HAP-1 (cell line): ENCODE measurements at regions not wholly inside any gene's neighbourhood (a gene's known extent, or its start where the extent isn't known, plus 50 kb on each side); places are given as distances from the start of the nearest gene placed in this dataset.

Experiments used
- DNase-seq, 2 experiments: peaks; one replicate each; pipeline ENCODE4 v3.0.0-alpha.2; 2016 to 2020; ENCODE audit warnings: low spot score in 2 of 2
- H3K27me3 ChIP-seq: fragments of 250-450 bp; sonication (Bioruptor Pico); 2 replicates; pipeline ENCODE4 v1.5.1; 2020; ENCODE audit warnings: low read depth, mild to moderate bottlenecking, moderate library complexity
- H3K36me3 ChIP-seq: fragments of 250-450 bp; sonication (Bioruptor Pico); replicated peaks from 2 replicates; pipeline ENCODE4 v1.5.1; 2020; ENCODE audit warnings: mild to moderate bottlenecking
- H3K4me1 ChIP-seq: fragments of 250-450 bp; sonication (Bioruptor Pico); 2 replicates; pipeline ENCODE4 v1.5.1; 2020; ENCODE audit warnings: mild to moderate bottlenecking
- H3K4me3 ChIP-seq: fragments of 250-450 bp; sonication (Bioruptor Pico); 2 replicates; pipeline ENCODE4 v1.5.1; 2020; ENCODE audit warnings: mild to moderate bottlenecking, moderate library complexity
- H3K9me3 ChIP-seq: fragments of 250-450 bp; sonication (Bioruptor Pico); 2 replicates; pipeline ENCODE4 v1.5.1; 2020; ENCODE audit warnings: mild to moderate bottlenecking, moderate library complexity
- in situ Hi-C: fragments of 300-500 bp; cut with MboI; formaldehyde crosslinking; loops from 3 replicates; pipeline ENCODE4 v1.14.3; 2020; ENCODE audit warnings: low sequenced_read_pairs, inconsistent platforms, mixed read lengths

GRCh38 chr10:44168478-44168877, 216.4 kb downstream of the CXCL12 start:
- H3K4me3 ChIP-seq = no peak overlapping the region
- in situ Hi-C loops = no loop called here
- DNase-seq = no peak
- H3K9me3 ChIP-seq = no peaks in the 10 kb centered on the region
- no peaks in the 10 kb centered on the region for H3K36me3 ChIP-seq
- no peaks in the 10 kb centered on the region for H3K27me3 ChIP-seq
- H3K4me1 ChIP-seq = no peaks in the 10 kb centered on the region

- no peaks in the 10 kb centered on the region for H3K27me3 ChIP-seq
- H3K4me1 ChIP-seq = no peaks in the 10 kb centered on the region
- in situ Hi-C loops = no loop called here
- DNase-seq = no peak
- H3K36me3 ChIP-seq = no peaks in the 10 kb centered on the region
- no peaks in the 10 kb centered on the region for H3K9me3 ChIP-seq
- H3K4me3 ChIP-seq = no peak overlapping the region
Observed at GRCh38 chr10:44167752-44168151, 217.1 kb downstream of the CXCL12 start.

- Histone ChIP-seq H3K27me3 (no peaks in the 10 kb centered on the region), H3K4me3 (no peak overlapping the region), H3K36me3 (no peaks in the 10 kb centered on the region), H3K9me3 (no peaks in the 10 kb centered on the region), H3K4me1 (no peaks in the 10 kb centered on the region)
- in situ Hi-C loops = no loop called here
- no peak for DNase-seq
Observed at GRCh38 chr10:44166441-44166840, 218.5 kb downstream of the CXCL12 start.

GRCh38 chr10:44164251-44164956, 220.5 kb downstream of the CXCL12 start:
- Histone ChIP-seq H3K4me1 (no peaks in the 10 kb centered on the region), H3K27me3 (no peaks in the 10 kb centered on the region), H3K36me3 (no peaks in the 10 kb centered on the region), H3K9me3 (no peaks in the 10 kb centered on the region), H3K4me3 (no peak overlapping the region)
- no peak for DNase-seq
- in situ Hi-C loops = no loop called here

GRCh38 chr10:44161184-44161583, 223.7 kb downstream of the CXCL12 start:
- no peak overlapping the region for H3K4me3 ChIP-seq
- no peak for DNase-seq
- H3K27me3 ChIP-seq = no peaks in the 10 kb centered on the region
- 0 out of 2 replicates have a peak, but pooled peaks cover 3% of the 10 kb centered on the region for H3K9me3 ChIP-seq
- no peaks in the 10 kb centered on the region for H3K4me1 ChIP-seq
- in situ Hi-C loops = no loop called here
- no peaks in the 10 kb centered on the region for H3K36me3 ChIP-seq

- Histone ChIP-seq H3K36me3 (no peaks in the 10 kb centered on the region), H3K27me3 (no peaks in the 10 kb centered on the region), H3K4me1 (no peaks in the 10 kb centered on the region), H3K9me3 (0 out of 2 replicates have a peak, but pooled peaks cover 3% of the 10 kb centered on the region), H3K4me3 (no peak overlapping the region)
- in situ Hi-C loops = no loop called here
- no peak for DNase-seq
Observed at GRCh38 chr10:44157574-44157973, 227.3 kb downstream of the CXCL12 start.

- Histone ChIP-seq H3K9me3 (0 out of 2 replicates have a peak, but pooled peaks cover 3% of the 10 kb centered on the region), H3K4me3 (no peak overlapping the region), H3K36me3 (no peaks in the 10 kb centered on the region), H3K27me3 (no peaks in the 10 kb centered on the region), H3K4me1 (no peaks in the 10 kb centered on the region)
- DNase-seq = no peak
- in situ Hi-C loops = no loop called here
Observed at GRCh38 chr10:44154956-44155355, 229.9 kb downstream of the CXCL12 start.

- Histone ChIP-seq H3K36me3 (no peaks in the 10 kb centered on the region), H3K4me1 (no peaks in the 10 kb centered on the region), H3K9me3 (0 out of 2 replicates have a peak, but pooled peaks cover 3% of the 10 kb centered on the region), H3K4me3 (no peak overlapping the region), H3K27me3 (no peaks in the 10 kb centered on the region)
- no peak for DNase-seq
- in situ Hi-C loops = no loop called here
Observed at GRCh38 chr10:44153918-44154670, 230.8 kb downstream of the CXCL12 start.

GRCh38 chr10:44143556-44143955, 241.3 kb downstream of the CXCL12 start:
- no peaks in the 10 kb centered on the region for H3K4me1 ChIP-seq
- in situ Hi-C loops = no loop called here

GRCh38 chr10:44132361-44133289, 252.3 kb downstream of the CXCL12 start:
- no peaks in the 10 kb centered on the region for H3K27me3 ChIP-seq
- H3K9me3 ChIP-seq = no peaks in the 10 kb centered on the region
- H3K4me3 ChIP-seq = no peak overlapping the region
- no peak for DNase-seq
- H3K36me3 ChIP-seq = no peaks in the 10 kb centered on the region
- H3K4me1 ChIP-seq = no peaks in the 10 kb centered on the region
- in situ Hi-C loops = no loop called here

More at GRCh38 chr10:44143556-44143955, 241.3 kb downstream of the CXCL12 start:
- no peak for DNase-seq
- Histone ChIP-seq H3K9me3 (no peaks in the 10 kb centered on the region), H3K36me3 (no peaks in the 10 kb centered on the region), H3K4me3 (no peak overlapping the region), H3K27me3 (no peaks in the 10 kb centered on the region)

- in situ Hi-C loops = no loop called here
- Histone ChIP-seq H3K27me3 (no peaks in the 10 kb centered on the region), H3K4me1 (no peaks in the 10 kb centered on the region), H3K9me3 (no peaks in the 10 kb centered on the region), H3K36me3 (no peaks in the 10 kb centered on the region), H3K4me3 (no peak overlapping the region)
- DNase-seq = no peak
Observed at GRCh38 chr10:44126291-44126717, 258.6 kb downstream of the CXCL12 start.

GRCh38 chr10:44125879-44126278, 259.0 kb downstream of the CXCL12 start:
- H3K27me3 ChIP-seq = no peaks in the 10 kb centered on the region
- H3K36me3 ChIP-seq = no peaks in the 10 kb centered on the region
- no peak for DNase-seq
- H3K9me3 ChIP-seq = no peaks in the 10 kb centered on the region
- no peak overlapping the region for H3K4me3 ChIP-seq
- in situ Hi-C loops = no loop called here
- H3K4me1 ChIP-seq = no peaks in the 10 kb centered on the region

- Histone ChIP-seq H3K4me1 (no peaks in the 10 kb centered on the region), H3K36me3 (no peaks in the 10 kb centered on the region), H3K4me3 (no peak overlapping the region), H3K27me3 (no peaks in the 10 kb centered on the region), H3K9me3 (0 out of 2 replicates have a peak, but pooled peaks cover 3% of the 10 kb centered on the region)
- in situ Hi-C loops = no loop called here
- no peak for DNase-seq
Observed at GRCh38 chr10:44118500-44118899, 266.4 kb downstream of the CXCL12 start.
